ENCODE measurements at regions not wholly inside any gene's neighbourhood (a gene's known extent, or its start where the extent isn't known, plus 50 kb on each side); places are given as distances from the start of the nearest gene placed in this dataset.

GRCh38 chr2:12124790-12125189 lies 378.4 kb downstream of the LPIN1 start:
- TF ChIP-seq CTCF (IDR thresholded peaks at IDR 0.05) (no peak), EZH2 (IDR thresholded peaks at IDR 0.05; ENCODE audit: borderline replicate concordance, insufficient read depth, low read depth, low read length, poor library complexity, severe bottlenecking) (no peak)
- intact Hi-C loops (cut with micrococcal nuclease), result loop anchor here (5.0 to 10.0 kb wide), 2 partner anchors 50 to 82 kb away; no protein-coding TSS in a partner anchor
- H3K27me3 Mint-ChIP-seq, result no peaks in the 10 kb centered on the region
- H3K9me3 ChIP-seq (ENCODE audit: control extremely low read depth in 1 of 3, control insufficient read depth in 2 of 3, insufficient read depth in 1 of 3, low read length in 2 of 3), result peaks cover 0 to 4% (median 4%) of the 10 kb centered on the region in 3 donors
- H3K36me3 ChIP-seq (replicated peaks in 1 of 2; ENCODE audit: control extremely low read depth in 1 of 2, control insufficient read depth in 1 of 2, extremely low read depth in 1 of 2, insufficient read depth in 2 of 2, low read length in 1 of 2), result no peaks in the 10 kb centered on the region
- H3K9me3 Mint-ChIP-seq (ENCODE audit: insufficient read depth), result peaks cover 4% of the 10 kb centered on the region
- H4K20me1 ChIP-seq (ENCODE audit: control insufficient read depth, insufficient read depth, low read length, poor library complexity, severe bottlenecking), result no peaks in the 10 kb centered on the region
- H3K4me1 ChIP-seq (ENCODE audit: control insufficient read depth in 2 of 2, insufficient read depth in 2 of 2, low read length in 2 of 2), result peaks cover 36 to 44% of the 10 kb centered on the region in 2 donors
- H3K9ac ChIP-seq (ENCODE audit: low read length), result no peak overlapping the region
- ATAC-seq (ENCODE audit: low read depth) (no peak), DNase-seq (no peak)
- no peaks in the 10 kb centered on the region for H3K79me2 ChIP-seq (ENCODE audit: control insufficient read depth, insufficient read depth, low read length)
- no peak overlapping the region for H3K4me3 ChIP-seq (ENCODE audit: control extremely low read depth in 1 of 5, extremely low read depth in 1 of 5, insufficient read depth in 1 of 5, low read depth in 2 of 5, low read length in 4 of 5)
- 100% methylated on average over 1 of the region's 1 CpG for WGBS (ENCODE audit: insufficient coverage)
- H3K4me3 Mint-ChIP-seq, result no peak overlapping the region
- no peak overlapping the region for H3K27ac ChIP-seq (ENCODE audit: low read length in 2 of 2)
- H3K4me1 Mint-ChIP-seq, result peaks cover 8% of the 10 kb centered on the region
- H3K27ac Mint-ChIP-seq, result no peak overlapping the region
- H2AFZ ChIP-seq (ENCODE audit: insufficient read depth, low read depth, low read length, poor library complexity, severe bottlenecking), result no peak overlapping the region
- H3K4me2 ChIP-seq (replicated peaks; ENCODE audit: low read depth, low read length, poor library complexity, severe bottlenecking), result no peak overlapping the region
- H3K27me3 ChIP-seq (replicated peaks in 1 of 4; ENCODE audit: control extremely low read depth in 1 of 4, control insufficient read depth in 3 of 4, insufficient read depth in 4 of 4, low read length in 3 of 4), result no peaks in the 10 kb centered on the region
- ChIA-PET POLR2A (no interaction called here), CTCF (no interaction called here)

GRCh38 chr2:12126318-12126717 lies 379.9 kb downstream of the LPIN1 start:
- Mint-ChIP-seq H3K4me3 (peak overlapping the region; percentile 31), H3K4me1 (peaks cover 8% of the 10 kb centered on the region), H3K27me3 (no peaks in the 10 kb centered on the region), H3K27ac (no peak overlapping the region), H3K9me3 (ENCODE audit: insufficient read depth) (peaks cover 4% of the 10 kb centered on the region)
- intact Hi-C loops (cut with micrococcal nuclease), result loop anchor here (5.0 to 10.0 kb wide), 2 partner anchors 52 to 84 kb away; no protein-coding TSS in a partner anchor
- 97% methylated on average over 3 of the region's 3 CpGs for WGBS (ENCODE audit: insufficient coverage)
- H2AFZ ChIP-seq (ENCODE audit: insufficient read depth, low read depth, low read length, poor library complexity, severe bottlenecking), result peak overlapping the region; percentile 31
- no peak overlapping the region for H3K9ac ChIP-seq (ENCODE audit: low read length)
- H3K27me3 ChIP-seq (replicated peaks in 1 of 4; ENCODE audit: control extremely low read depth in 1 of 4, control insufficient read depth in 3 of 4, insufficient read depth in 4 of 4, low read length in 3 of 4), result no peaks in the 10 kb centered on the region
- no peaks in the 10 kb centered on the region for H3K79me2 ChIP-seq (ENCODE audit: control insufficient read depth, insufficient read depth, low read length)
- H3K4me3 ChIP-seq (ENCODE audit: control extremely low read depth in 1 of 5, extremely low read depth in 1 of 5, insufficient read depth in 1 of 5, low read depth in 2 of 5, low read length in 4 of 5), result no peak overlapping the region
- H3K36me3 ChIP-seq (replicated peaks in 1 of 2; ENCODE audit: control extremely low read depth in 1 of 2, control insufficient read depth in 1 of 2, extremely low read depth in 1 of 2, insufficient read depth in 2 of 2, low read length in 1 of 2), result no peaks in the 10 kb centered on the region
- DNase-seq, result no peak
- no peak for TF ChIP-seq EZH2 (IDR thresholded peaks at IDR 0.05; ENCODE audit: borderline replicate concordance, insufficient read depth, low read depth, low read length, poor library complexity, severe bottlenecking)
- no peaks in the 10 kb centered on the region for H4K20me1 ChIP-seq (ENCODE audit: control insufficient read depth, insufficient read depth, low read length, poor library complexity, severe bottlenecking)
- H3K27ac ChIP-seq (ENCODE audit: low read length in 2 of 2), result no peak overlapping the region
- peaks cover 0 to 4% (median 4%) of the 10 kb centered on the region in 3 donors for H3K9me3 ChIP-seq (ENCODE audit: control extremely low read depth in 1 of 3, control insufficient read depth in 2 of 3, insufficient read depth in 1 of 3, low read length in 2 of 3)
- ChIA-PET POLR2A (no interaction called here), CTCF (no interaction called here)
- ATAC-seq (ENCODE audit: low read depth), result no peak
- peaks cover 48% of the 10 kb centered on the region in 2 donors for H3K4me1 ChIP-seq (ENCODE audit: control insufficient read depth in 2 of 2, insufficient read depth in 2 of 2, low read length in 2 of 2)
- H3K4me2 ChIP-seq (replicated peaks; ENCODE audit: low read depth, low read length, poor library complexity, severe bottlenecking), result peak overlapping the region; percentile 70

Data from B cell (primary cell).